Mucosa of rectum (tissue), 2 donors: ENCODE measurements at regions not wholly inside any gene's neighbourhood (a gene's known extent, or its start where the extent isn't known, plus 50 kb on each side); places are given as distances from the start of the nearest gene placed in this dataset.
A peak's percentile ranks its signal among the peaks of the same experiment; 100 is the strongest.

Experiments used
- H3K27ac ChIP-seq, 2 donors: one replicate each; pipeline ENCODE4 v1.7.0; 2013; ENCODE audit warnings: inconsistent platforms in 2 of 2, low read depth in 2 of 2, low read length in 2 of 2
- H3K27me3 ChIP-seq, 2 donors: one replicate each; pipeline ENCODE4 v1.7.0; 2013; ENCODE audit warnings: low read length in 2 of 2; ENCODE audit not compliant: control insufficient read depth in 2 of 2, insufficient read depth in 2 of 2
- H3K36me3 ChIP-seq, 2 donors: one replicate each; pipeline ENCODE4 v1.7.0; 2013; ENCODE audit warnings: low read length in 2 of 2; ENCODE audit not compliant: control insufficient read depth in 2 of 2, insufficient read depth in 2 of 2
- H3K4me1 ChIP-seq, 2 donors: one replicate each; pipeline ENCODE4 v1.7.0; 2013; ENCODE audit warnings: low read length in 2 of 2, mild to moderate bottlenecking in 1 of 2; ENCODE audit not compliant: control insufficient read depth in 2 of 2, insufficient read depth in 2 of 2
- H3K4me3 ChIP-seq, 2 donors: one replicate each; pipeline ENCODE4 v1.7.0; 2013; ENCODE audit warnings: low read length in 2 of 2
- H3K9ac ChIP-seq, 2 donors: one replicate each; pipeline ENCODE4 v1.7.0; 2013; ENCODE audit warnings: low read length in 2 of 2, low read depth in 1 of 2, mild to moderate bottlenecking in 1 of 2
- H3K9me3 ChIP-seq, 2 donors: one replicate each; pipeline ENCODE4 v1.7.0; 2013; ENCODE audit warnings: low read length in 2 of 2; ENCODE audit not compliant: control insufficient read depth in 2 of 2
- donor health status: healthy.
- donor health status: Normal muscosa, but diverticular disease.

DNA sequence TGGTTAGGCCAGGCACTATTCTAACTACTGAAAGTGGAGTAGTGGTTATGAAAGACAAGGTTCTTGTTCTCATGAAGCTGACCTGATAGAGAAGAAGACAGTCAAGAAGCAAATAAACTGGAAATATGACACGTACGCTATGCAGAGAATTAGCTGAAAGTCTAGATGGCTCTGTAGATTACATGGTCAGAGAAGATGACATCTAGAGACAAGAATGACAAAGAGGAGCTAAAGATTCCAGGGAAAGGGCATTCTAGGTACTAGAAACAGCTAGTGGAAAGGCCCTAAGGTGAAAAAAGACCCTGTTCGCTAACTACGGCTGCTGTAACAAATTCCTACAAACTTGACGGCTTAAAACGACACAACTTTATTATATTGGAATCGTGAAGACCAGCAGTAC lies 68.0 kb upstream of the NRIP1 start:
- H3K9ac ChIP-seq, result no peak overlapping the region
- H3K27ac ChIP-seq, result no peak overlapping the region
- H3K36me3 ChIP-seq, result no peaks in the 10 kb centered on the region
- no peak overlapping the region for H3K4me3 ChIP-seq
- peaks cover 12% of the 10 kb centered on the region in 2 donors for H3K4me1 ChIP-seq
- H3K9me3 ChIP-seq, result peaks cover 0 to 4% of the 10 kb centered on the region in 2 donors
- H3K27me3 ChIP-seq, result no peaks in the 10 kb centered on the region

DNA sequence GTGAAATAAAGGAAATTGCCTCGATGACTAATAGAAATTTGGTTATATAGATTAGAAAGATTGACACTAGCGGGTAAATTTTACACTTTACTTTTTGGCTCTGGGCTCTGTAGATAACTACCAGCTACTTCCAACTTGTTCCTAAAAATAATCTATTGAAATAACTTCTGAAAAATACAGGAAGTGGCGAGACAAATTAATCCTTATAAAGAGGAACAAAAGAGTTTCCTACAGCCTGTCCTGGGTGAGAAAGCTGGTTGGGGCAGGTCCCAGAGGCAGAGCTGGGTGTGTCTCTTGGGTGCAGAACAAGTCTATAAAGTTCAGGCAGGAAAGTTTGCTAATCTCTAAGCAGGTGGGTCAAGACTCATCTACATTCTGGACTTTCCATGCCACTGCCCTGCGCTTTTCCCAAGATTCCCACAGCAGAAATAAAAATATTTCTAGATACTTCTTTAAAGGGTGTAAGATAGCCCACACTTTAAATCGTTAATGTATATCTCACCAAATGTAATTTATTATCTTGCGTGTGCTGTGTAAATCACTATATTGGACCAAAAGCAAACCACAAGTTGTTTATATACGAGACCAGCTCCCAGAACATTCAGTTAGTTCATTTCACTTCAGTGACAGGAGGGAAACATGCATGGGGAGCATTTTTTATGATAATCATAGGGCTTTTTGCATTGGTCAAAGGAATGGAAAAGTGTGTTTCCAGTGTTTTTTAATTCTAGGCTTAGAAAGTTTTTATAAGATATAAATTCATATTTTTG lies 70.1 kb upstream of the NRIP1 start:
- peaks cover 0 to 4% of the 10 kb centered on the region in 2 donors for H3K9me3 ChIP-seq
- H3K27me3 ChIP-seq, result no peaks in the 10 kb centered on the region
- peak overlapping the region in 1 of 2 donors; percentile 43 for H3K4me3 ChIP-seq
- peak overlapping the region; percentile 41 to 62 for H3K27ac ChIP-seq
- peaks cover 26 to 27% of the 10 kb centered on the region in 2 donors for H3K4me1 ChIP-seq
- H3K9ac ChIP-seq, result peak overlapping the region in 1 of 2 donors; percentile 17
- no peaks in the 10 kb centered on the region for H3K36me3 ChIP-seq

DNA sequence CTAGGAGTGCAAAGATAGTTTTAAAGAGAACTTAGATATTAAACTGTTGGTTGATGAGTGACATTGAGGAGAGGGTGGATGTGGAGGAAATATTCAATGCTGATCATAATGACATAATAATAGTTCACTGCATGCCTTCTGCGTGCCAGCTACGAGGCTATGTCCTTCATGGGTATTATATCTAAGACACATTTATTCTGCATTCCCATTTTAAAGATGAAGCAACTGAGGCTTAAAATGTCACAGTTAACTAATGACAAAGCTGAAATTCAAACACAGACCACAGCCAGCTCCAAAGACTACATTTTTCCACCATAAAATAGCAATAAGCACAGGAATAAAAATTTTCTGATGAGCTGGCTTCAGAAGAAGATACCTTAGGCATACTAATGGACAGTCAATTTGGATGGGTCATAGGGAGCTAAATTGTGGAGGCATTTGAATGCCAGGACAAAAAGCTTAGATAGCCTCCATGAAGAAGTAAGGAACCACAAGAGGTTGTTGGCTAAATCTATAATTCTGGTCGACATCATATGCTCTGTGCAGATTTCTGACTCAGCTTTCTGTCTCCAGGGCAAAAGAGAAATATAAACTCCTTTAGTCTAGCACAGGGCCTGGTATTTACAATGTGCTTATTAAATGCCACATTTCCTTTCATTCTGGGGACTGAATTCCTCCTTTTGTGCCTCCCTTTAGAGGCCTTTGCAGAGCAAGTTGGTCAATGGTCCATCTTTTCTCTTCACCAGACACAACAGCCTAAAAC lies 71.2 kb upstream of the NRIP1 start:
- Histone ChIP-seq H3K27ac (peak overlapping the region in 1 of 2 donors; percentile 59), H3K36me3 (no peaks in the 10 kb centered on the region), H3K9me3 (peaks cover 0 to 4% of the 10 kb centered on the region in 2 donors), H3K4me1 (peaks cover 29 to 37% of the 10 kb centered on the region in 2 donors), H3K4me3 (no peak overlapping the region), H3K27me3 (no peaks in the 10 kb centered on the region), H3K9ac (no peak overlapping the region)

DNA sequence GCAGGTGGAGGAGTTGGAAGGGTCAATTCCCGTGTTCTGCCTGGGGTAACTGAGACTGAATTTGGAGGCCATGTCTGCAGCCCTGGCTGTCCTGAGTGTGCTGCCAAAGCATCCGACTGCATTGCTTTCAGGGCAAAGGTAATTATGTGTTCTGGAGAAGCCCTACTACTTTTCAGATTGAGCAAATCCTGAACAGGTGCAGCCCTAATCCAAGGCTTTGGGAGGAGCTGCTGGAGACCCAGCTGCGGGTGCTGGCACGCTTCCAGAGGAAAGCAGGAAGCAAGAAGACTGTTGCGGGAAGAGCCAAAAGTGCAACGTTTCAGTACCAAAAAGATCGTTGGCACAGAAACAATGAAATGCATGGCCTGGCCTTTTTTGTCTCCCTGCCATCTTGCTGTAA lies 73.7 kb upstream of the NRIP1 start:
- H3K4me3 ChIP-seq, result peak overlapping the region in 1 of 2 donors; percentile 45
- H3K27ac ChIP-seq, result peak overlapping the region in 1 of 2 donors; percentile 11

DNA sequence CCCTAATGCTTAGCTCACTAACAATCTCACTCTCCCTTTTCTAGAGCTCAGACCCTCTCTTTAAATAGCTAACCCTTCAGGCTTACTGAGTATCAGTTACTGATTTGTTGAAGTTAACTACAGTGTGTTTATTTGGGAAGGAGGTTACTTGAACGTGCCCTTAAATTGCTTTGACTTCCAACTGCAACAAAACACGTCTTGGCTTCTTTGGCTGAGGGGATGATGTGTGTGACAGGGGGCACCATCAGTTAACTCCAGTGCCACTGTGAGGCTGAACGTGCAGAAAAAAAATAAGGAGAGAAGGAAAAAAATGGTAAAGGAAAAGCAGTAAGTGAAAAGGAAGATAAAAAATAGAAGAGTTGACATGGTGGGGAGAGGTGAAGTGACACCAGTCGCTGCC lies 75.1 kb upstream of the NRIP1 start:
- peaks cover 35 to 39% of the 10 kb centered on the region in 2 donors for H3K4me1 ChIP-seq
- H3K9me3 ChIP-seq, result no peaks in the 10 kb centered on the region
- no peaks in the 10 kb centered on the region for H3K36me3 ChIP-seq
- peak overlapping the region; percentile 32 to 45 for H3K4me3 ChIP-seq
- no peaks in the 10 kb centered on the region for H3K27me3 ChIP-seq
- no peak overlapping the region for H3K9ac ChIP-seq
- H3K27ac ChIP-seq, result peak overlapping the region; percentile 56 to 62

More for the DNA sequence above, 73.7 kb upstream of the NRIP1 start:
- Histone ChIP-seq H3K4me1 (peaks cover 37 to 47% of the 10 kb centered on the region in 2 donors), H3K36me3 (no peaks in the 10 kb centered on the region), H3K27me3 (no peaks in the 10 kb centered on the region), H3K9ac (no peak overlapping the region), H3K9me3 (no peaks in the 10 kb centered on the region)

DNA sequence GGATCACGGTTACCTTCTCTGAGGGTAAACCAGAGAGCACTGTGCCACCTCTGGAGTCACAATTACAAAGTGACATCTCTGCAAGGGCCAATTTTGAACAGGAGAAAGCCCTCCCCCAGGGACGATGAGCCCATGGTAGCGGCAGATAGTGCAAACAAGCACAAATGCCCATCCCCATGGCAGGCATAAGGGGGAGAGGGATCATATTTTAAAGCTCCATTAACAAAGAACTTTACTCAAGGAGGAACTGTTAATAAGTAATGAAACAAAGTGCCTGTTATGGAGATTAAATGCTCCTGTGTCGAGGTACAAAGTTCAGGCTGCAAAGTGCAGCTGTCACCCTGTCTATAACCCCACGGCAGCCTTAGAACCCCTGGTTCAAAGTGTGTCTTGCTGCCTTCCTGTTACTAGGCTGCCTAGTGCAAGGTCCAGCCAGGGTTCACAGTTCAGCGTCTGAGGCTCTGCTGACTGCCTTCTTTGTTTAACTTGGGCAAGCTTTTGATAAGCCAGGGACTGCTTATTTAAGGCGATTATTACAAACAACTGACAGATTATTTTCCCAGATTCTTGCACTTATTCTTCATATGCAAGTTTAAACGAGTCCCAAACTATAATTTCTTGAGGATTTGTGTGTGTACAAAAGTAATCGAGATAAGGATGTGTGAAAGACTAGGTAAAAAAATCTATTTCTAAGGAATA lies 75.7 kb upstream of the NRIP1 start:
- peak overlapping the region; percentile 32 to 45 for H3K4me3 ChIP-seq
- H3K27ac ChIP-seq, result peak overlapping the region; percentile 56 to 62

DNA sequence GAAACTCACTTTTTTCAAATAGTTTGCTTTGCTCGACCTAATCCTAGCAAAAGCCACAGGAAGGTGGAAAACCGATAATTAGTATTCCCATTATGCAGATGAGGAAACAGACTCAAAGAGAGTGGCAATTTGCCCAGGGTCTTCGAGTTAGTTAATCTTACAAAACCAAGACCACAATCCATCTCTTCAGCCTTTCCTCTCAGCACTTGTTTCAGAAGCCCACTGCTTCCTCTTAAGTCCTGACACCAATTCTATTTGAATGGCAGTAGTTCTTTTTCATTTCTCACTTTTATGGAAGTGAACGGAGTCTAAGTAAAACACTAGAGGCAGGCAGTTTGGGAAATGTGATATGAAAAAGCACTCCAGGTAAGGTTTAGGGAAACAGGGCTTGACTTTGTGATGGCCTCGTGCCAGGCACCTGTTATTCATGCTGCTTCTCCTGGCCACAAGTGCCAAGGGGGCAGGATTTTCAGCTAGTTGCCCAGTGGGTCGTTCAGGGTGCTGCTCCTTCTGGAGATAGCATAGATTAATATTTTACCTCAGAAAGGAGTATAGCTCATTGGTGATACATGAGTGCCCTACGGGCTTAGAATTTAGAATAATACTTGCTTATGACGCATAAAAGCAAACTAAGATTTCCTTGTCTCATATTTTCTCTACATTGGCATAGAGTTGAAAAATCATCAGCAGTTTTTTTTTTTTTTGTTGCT lies 76.6 kb upstream of the NRIP1 start:
- no peak overlapping the region for H3K9ac ChIP-seq

More for the DNA sequence above, 75.7 kb upstream of the NRIP1 start:
- H3K9me3 ChIP-seq, result no peaks in the 10 kb centered on the region
- no peaks in the 10 kb centered on the region for H3K27me3 ChIP-seq
- H3K36me3 ChIP-seq, result no peaks in the 10 kb centered on the region
- peaks cover 29 to 39% of the 10 kb centered on the region in 2 donors for H3K4me1 ChIP-seq
- no peak overlapping the region for H3K9ac ChIP-seq

DNA sequence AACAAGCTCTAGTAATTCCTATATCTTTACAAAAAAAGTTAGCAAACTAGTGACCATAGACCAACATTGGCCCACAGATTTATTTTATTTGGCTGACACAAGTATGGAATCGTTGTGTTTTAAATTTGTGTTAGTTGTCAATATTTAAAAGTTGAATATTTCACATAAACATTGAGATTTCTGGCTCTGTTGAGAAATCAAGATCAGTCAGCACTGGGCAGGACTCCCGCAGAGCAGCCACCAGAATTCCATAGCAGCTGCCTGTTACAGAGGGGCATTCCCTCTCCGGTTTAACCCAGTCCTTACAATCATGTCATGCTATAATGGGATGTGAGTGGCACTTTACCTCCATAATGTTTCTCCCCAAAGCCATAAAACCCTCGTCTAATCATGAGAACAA lies 79.2 kb upstream of the NRIP1 start:
- H3K9ac ChIP-seq, result no peak overlapping the region
- no peak overlapping the region for H3K4me3 ChIP-seq
- H3K9me3 ChIP-seq, result no peaks in the 10 kb centered on the region
- H3K36me3 ChIP-seq, result no peaks in the 10 kb centered on the region
- H3K27me3 ChIP-seq, result no peaks in the 10 kb centered on the region
- no peak overlapping the region for H3K27ac ChIP-seq
- H3K4me1 ChIP-seq, result peaks cover 17 to 26% of the 10 kb centered on the region in 2 donors

More for the DNA sequence above, 76.6 kb upstream of the NRIP1 start:
- peak overlapping the region; percentile 11 to 54 for H3K27ac ChIP-seq
- H3K4me3 ChIP-seq, result peak overlapping the region in 1 of 2 donors; percentile 20
- no peaks in the 10 kb centered on the region for H3K27me3 ChIP-seq
- H3K36me3 ChIP-seq, result no peaks in the 10 kb centered on the region
- H3K9me3 ChIP-seq, result no peaks in the 10 kb centered on the region
- peaks cover 29 to 39% of the 10 kb centered on the region in 2 donors for H3K4me1 ChIP-seq

DNA sequence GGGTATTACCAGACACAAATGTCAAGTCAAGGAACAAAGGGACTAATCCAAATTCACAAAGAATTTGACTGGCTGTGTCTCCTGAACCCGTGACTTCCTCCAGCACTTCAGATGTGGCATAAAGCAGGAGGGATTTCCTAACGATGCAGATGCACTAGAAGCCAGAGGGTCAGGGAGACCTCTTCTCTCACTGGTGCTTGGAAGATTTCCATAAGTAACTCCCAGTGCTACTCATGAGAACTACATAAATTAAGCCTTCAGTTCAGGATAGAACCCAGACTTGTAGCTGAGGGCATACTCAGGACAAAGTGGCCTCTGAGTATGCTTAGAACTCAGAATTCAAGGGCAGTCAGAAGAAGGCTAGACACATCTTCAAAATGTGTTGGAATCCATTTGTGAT lies 83.6 kb upstream of the NRIP1 start:
- Histone ChIP-seq H3K27me3 (no peaks in the 10 kb centered on the region), H3K36me3 (no peaks in the 10 kb centered on the region), H3K4me1 (no peaks in the 10 kb centered on the region), H3K27ac (no peak overlapping the region), H3K9ac (no peak overlapping the region), H3K4me3 (no peak overlapping the region), H3K9me3 (no peaks in the 10 kb centered on the region)
